Mucosa of gallbladder (tissue), 1 donor: ENCODE measurements at regions not wholly inside any gene's neighbourhood (a gene's known extent, or its start where the extent isn't known, plus 50 kb on each side); places are given as distances from the start of the nearest gene placed in this dataset.

Source experiments
- DNase-seq: peaks from one replicate; pipeline ENCODE4 v3.0.0-alpha.2; 2020; ENCODE audit warnings: low spot score
- donor health status: DM: no; HTN: no; CAD: no.

GRCh38 chr18:78900938-78901909 lies 78.4 kb upstream of the SALL3 start:
- DNase-seq, result no peak

DNA sequence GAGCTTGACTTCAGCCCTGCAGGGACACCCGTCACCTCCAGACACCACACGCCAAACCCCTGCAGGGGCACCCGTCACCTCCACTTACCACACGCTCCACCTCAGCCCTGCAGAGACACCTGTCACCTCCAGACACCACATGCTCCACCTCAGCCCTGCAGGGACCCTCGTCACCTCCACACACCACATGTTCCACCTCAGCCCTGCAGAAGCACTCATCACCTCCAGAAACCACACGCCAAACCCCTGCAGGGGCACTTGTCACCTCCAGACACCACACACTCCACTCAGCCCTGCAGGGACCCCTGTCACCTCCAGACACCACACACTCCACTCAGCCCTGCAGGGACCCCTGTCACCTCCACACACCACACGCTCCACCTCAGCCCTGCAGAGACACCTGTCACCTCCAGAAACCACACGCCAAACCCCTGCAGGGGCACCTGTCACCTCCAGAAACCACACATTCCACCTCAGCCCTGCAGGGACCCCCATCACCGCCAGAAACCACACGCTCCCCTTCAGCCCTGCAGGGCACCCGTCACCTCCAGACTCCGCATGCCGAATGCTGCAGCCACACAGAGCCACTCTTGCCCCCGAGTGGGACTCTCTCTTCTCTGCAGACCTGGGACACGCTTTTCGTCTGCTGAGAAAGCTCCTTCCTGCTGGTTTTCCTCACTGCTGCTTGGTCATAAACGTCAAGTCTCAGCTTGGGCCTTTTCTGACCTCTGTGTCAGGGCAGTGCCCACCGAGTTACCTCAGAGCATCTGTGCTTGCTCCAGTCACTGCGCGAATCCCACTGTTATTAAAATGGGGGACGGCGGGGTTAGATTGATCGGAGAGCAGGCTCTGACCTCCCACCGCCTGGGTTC lies 77.5 kb upstream of the SALL3 start:
- no peak for DNase-seq

- no peak for DNase-seq
Measured at GRCh38 chr18:78902795-78903435, 76.7 kb upstream of the SALL3 start.

GRCh38 chr18:78903436-78904178 lies 76.0 kb upstream of the SALL3 start:
- DNase-seq, result no peak

DNA sequence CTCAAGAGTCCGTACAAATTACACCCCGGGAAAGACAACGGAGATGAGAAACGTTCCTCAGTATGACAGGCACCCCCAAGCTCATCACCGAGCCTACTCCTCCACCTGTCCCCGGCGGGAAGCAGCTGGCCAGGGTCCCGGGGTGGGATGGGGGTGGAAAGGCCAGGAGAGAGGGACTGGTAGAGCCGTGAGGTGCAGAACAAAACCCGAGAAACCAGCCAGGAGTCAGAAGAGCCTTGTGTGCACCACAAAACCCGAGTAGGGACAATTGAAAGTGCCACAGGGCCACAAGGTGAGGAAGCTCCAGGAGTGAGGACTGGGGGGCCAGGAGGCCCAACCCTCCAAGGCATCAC lies 75.5 kb upstream of the SALL3 start:
- no peak for DNase-seq

DNA sequence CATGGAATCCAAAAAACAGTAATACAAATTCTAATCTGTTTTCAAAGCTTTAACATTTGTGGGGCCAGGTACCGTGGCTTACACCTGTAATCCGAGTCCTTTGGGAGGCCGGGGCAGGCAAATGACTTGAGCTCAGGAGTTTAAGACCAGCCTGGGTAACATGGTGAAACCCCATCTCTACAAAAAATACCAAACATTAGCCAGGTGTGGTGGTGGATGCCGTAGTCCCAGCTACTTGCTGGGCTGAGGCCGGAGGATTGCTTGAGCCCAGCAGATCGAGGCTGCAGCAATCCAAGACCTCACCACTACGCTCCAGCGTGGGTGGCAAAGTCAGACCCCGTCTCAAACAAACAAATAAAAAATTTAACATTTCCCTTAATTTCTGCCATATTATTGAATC lies 74.3 kb upstream of the SALL3 start:
- DNase-seq, result no peak

GRCh38 chr18:78906066-78906465 lies 73.6 kb upstream of the SALL3 start:
- no peak for DNase-seq

DNA sequence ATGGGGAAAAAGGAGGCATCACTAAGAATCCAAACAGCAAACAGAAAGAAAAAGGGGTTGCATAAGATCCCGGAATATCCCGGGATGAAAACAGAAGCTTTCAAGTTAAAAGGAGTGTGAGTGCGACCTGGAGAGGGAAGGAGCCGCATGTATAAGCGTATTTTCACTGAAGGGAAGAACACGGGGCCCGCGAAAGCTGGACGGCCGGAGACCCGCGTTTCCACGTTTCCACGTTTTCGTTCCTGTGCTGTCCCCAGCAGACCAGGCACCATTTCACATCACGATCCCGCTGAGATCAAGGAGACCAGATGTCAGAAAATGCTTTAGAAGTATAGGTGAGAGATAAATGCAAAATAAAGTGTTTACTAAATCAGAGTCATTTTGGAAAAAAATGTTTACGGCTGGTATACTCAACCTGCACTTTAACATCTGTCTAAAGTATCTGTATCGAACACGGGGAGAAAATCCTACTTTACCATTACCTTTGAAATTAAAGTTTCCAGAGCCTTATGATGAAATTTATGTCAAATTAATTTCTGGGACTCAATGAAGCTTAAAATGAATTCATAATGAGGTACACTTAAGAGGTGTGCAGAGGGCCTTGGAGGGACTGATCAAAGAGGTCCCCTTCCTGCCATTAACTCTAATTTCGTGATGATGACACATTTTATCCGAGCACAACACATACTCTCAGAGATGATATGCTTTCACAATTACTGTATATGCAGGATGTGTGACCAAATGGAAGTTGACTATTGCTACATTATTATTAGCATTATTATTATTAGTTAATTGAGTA lies 71.0 kb upstream of the SALL3 start:
- no peak for DNase-seq

DNA sequence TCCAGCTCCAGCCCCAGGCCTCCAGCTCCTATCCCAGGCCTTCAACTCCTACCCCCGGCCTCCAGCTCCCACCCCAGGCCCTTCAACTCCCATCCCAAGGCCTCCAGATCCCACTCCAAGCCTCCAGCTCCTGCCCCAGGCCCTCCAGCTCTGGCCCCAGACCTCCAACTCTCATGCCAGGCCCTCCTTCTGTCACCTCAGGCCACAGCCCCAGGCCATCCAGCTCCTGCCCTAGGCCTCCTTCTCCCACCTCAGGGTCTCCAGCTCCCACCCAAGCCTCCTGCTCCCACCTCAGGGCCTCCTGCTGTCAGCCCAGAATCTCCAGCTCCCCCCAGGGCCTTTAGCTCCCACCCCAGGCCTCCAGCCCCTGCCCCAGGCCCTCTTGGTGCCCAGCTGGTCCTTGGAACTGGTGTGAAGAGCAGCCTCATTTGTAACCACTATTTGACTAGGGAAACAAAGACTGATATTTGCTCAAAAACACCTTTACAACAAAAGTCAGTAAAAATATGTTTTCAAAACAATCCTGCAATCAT lies 67.8 kb upstream of the SALL3 start:
- DNase-seq, result no peak

DNA sequence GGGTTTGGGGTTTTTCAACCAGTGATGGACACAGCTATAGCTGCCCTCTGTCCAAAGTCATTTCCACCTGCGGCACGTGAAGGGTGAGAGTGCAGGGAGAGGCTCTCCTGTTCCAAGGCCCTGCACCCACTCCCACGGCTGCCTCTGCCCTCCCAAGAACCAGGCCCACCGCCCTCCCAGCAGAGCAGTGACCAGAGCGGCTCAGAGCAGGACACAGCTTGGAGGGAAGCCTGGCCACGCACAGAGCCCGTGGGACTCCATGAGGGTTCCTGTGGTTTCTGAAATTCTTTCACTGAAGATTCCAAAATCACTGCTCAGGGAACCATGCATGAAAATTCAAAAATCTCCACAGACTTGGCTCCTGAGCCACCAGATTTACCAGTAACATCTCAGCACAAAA lies 67.3 kb upstream of the SALL3 start:
- no peak for DNase-seq

DNA sequence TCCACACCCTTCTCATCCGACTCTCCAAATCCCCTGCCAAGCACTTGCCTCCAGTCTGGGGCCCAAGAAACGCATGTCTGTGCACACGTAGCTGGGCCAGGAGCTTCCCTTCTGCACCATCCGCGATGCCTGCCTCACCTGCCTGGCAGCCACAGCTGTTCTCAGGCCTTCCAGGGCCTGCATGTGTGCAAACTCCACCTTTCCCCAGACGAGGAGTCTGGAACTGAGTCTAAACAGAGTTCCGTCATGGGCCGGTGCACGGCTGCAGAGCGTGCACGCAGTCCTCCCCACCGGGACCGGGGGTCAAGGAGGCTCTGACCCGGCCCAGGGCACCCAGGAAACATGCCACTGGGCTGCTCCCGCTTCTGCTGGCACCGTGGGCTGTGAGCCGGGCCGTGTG lies 66.8 kb upstream of the SALL3 start:
- no peak for DNase-seq

- no peak for DNase-seq
Measured at GRCh38 chr18:78913395-78913794, 66.2 kb upstream of the SALL3 start.

DNA sequence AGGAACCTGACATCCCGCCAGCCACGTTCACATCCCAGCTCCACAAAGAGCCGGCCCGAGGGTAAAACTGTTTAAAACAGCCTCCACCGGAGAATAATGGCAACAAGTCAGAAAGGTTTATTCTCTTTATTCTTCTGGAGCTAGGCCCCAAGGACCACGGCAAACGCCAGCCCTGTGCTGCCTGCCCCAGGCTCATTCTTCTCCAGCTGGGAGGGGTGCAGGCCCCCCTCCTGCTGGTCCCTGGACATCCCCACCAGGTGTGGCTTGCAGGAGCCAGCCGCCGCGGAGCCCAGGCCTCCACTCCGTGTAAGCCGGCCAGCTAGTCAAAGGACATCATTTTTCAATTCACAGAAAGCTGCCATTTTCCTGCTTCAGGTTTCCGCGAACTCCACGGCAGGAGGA lies 65.8 kb upstream of the SALL3 start:
- no peak for DNase-seq

DNA sequence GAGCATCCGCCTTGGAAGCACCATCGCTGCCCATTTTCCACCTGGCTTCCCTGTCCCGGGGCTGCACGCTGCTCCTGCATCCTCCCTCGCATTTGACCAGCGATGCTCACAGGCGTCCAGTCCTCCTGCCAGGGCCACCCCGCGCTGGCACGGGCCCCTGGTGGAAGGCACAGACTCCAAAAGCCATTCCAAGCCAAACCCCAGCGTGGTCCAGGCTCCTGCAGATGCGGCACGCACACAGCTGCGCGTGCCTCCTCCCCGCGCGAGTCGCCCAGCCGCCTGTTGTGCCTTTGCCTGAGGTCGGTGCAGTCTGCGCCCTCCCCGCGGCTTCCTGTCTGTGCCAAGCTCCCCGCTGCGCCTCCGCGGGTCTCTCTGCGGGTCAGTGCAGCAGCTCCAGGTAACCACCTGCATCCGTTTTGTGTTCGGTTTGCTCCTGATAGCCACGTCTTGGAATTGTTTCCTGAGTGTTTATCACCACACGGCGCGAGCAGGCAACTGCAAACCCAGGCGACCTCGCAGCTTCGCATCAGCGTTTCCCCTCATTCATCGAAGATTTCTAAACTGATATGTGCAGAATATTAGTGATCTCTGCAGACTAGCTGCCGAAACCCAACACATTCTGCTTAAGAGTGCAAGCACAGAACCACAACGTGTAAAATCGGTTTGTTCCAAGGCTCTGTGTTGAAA lies 65.2 kb upstream of the SALL3 start:
- no peak for DNase-seq

DNA sequence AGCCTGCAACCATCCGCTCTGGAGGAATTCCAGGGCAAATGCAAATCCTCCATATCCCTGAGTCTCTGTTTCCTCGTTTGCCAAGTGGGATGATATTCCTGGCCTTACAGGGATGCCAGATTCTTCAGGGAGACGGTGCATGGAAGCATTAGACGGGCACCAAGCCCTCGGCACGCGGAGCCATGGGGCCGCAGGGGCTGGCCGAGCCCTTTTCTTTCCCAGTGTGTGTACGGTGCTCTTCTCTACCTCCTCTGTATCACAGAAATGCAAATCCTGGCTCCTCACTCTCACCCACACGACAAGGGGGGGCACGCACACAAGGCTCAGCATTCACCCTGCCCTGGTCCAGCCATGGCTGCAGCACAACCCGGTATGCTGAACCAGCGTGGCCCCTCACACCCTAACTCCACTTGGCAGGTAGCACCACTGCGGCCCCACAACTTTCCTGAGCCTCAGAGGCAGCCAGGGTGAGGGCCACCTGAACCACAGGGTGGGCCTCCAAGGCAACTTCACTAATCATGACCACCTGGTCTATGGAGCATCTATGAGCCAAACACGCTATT lies 64.1 kb upstream of the SALL3 start:
- no peak for DNase-seq

DNA sequence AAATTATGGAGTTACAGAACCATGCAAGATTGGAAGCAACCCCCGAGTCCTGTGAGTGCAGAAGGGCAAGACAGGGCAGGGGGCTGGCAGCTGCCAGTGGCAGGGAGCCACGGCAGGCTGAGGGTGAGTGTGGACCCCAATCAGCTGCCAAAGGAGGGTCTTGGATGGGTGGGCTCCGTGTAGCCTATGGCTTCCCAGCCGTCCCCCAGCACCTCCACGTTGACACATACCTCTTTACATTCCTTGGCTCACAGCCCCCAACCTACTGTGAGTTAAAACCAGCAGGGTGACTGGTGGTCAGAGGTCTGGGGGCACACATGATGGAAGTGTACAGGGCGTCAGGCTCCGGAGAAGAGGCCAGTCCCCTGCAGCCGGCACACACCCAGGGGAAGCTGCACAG lies 60.9 kb upstream of the SALL3 start:
- no peak for DNase-seq

GRCh38 chr18:78919956-78920355 lies 59.7 kb upstream of the SALL3 start:
- no peak for DNase-seq

GRCh38 chr18:78920456-78921138 lies 59.0 kb upstream of the SALL3 start:
- no peak for DNase-seq

- DNase-seq, result no peak
Measured at GRCh38 chr18:78922856-78923255, 56.8 kb upstream of the SALL3 start.
